SU-DHL-6 (cell line): ENCODE measurements at regions not wholly inside any gene's neighbourhood (a gene's known extent, or its start where the extent isn't known, plus 50 kb on each side); places are given as distances from the start of the nearest gene placed in this dataset.

Experiments used
- H2AFZ ChIP-seq: fragments of 200-600 bp; sonication (generic); 2 replicates; pipeline ENCODE4 v1.6.1; 2014; ENCODE audit warnings: low read depth, mild to moderate bottlenecking, moderate library complexity, mixed read lengths, antibody characterized with exemption, low read length; ENCODE audit not compliant: severe bottlenecking
- H3F3A ChIP-seq: fragments of 200-600 bp; shearing (Covaris generic); 2 replicates; pipeline ENCODE4 v1.6.0; 2016; ENCODE audit warnings: antibody characterized with exemption, mild to moderate bottlenecking; ENCODE audit not compliant: insufficient read depth
- H3K27ac ChIP-seq: fragments of 200-600 bp; sonication (generic); 2 replicates; pipeline ENCODE4 v1.5.1; 2016; ENCODE audit warnings: low read depth, mild to moderate bottlenecking, low read length, moderate library complexity, mixed read lengths
- H3K27me3 ChIP-seq: fragments of 200-600 bp; sonication (generic), shearing (Covaris generic); 2 replicates; pipeline ENCODE4 v1.6.0; 2014; ENCODE audit warnings: mild to moderate bottlenecking, low read length
- H3K36me3 ChIP-seq: fragments of 200-600 bp; sonication (generic); 2 replicates; pipeline ENCODE4 v1.6.1; 2014; ENCODE audit warnings: mild to moderate bottlenecking, low read length, mixed read lengths
- H3K4me2 ChIP-seq: fragments of 300-600, 200-600 bp; shearing (Covaris generic), sonication (generic); 2 replicates; pipeline ENCODE4 v1.6.0; 2014; ENCODE audit warnings: low read length, low read depth, mild to moderate bottlenecking; ENCODE audit not compliant: poor library complexity, severe bottlenecking
- H3K4me3 ChIP-seq: fragments of 200-600 bp; sonication (generic); 2 replicates; pipeline ENCODE4 v1.5.1; 2014; ENCODE audit warnings: antibody characterized with exemption, low read length, mild to moderate bottlenecking, mixed read lengths; ENCODE audit not compliant: insufficient read depth, poor library complexity, severe bottlenecking
- H3K79me2 ChIP-seq: fragments of 200-600 bp; sonication (generic); 2 replicates; pipeline ENCODE4 v1.6.1; 2014; ENCODE audit warnings: mild to moderate bottlenecking, low read length, moderate library complexity; ENCODE audit not compliant: insufficient read depth
- H3K9ac ChIP-seq: fragments of 200-600 bp; sonication (generic); 2 replicates; pipeline ENCODE4 v1.7.0; 2014; ENCODE audit warnings: mild to moderate bottlenecking, low read length
- H3K9me2 ChIP-seq: fragments of 200-600 bp; sonication (generic); replicated peaks from 2 replicates; pipeline ENCODE4 v1.6.1; 2014; ENCODE audit warnings: low read length; ENCODE audit not compliant: insufficient read depth
- H3K9me3 ChIP-seq: fragments of 200-600 bp; sonication (generic); 2 replicates; pipeline ENCODE4 v1.6.1; 2014; ENCODE audit warnings: low read length, mixed read lengths; ENCODE audit not compliant: insufficient read depth
- H4K20me1 ChIP-seq: fragments of 200-600 bp; sonication (generic); 2 replicates; pipeline ENCODE4 v1.6.1; 2014; ENCODE audit warnings: low read depth, mild to moderate bottlenecking, antibody characterized with exemption, low read length, moderate library complexity, mixed read lengths
- EZH2phosphoT487 ChIP-seq: fragments of 200-600 bp; sonication (generic), shearing (Covaris generic); conservative IDR thresholded peaks from 2 replicates; pipeline ENCODE4 v1.6.1; 2018; ENCODE audit warnings: mild to moderate bottlenecking, antibody characterized with exemption, low read length, moderate library complexity, mixed read lengths
- TF ChIP-seq, protein P1 (sequence below): fragments of 200-600 bp; sonication (generic); IDR thresholded peaks from one replicate; pipeline ENCODE4 v1.5.1; 2017; ENCODE audit warnings: antibody characterized with exemption, mild to moderate bottlenecking, low read length, moderate library complexity; ENCODE audit not compliant: insufficient read depth, poor library complexity, severe bottlenecking

DNA sequence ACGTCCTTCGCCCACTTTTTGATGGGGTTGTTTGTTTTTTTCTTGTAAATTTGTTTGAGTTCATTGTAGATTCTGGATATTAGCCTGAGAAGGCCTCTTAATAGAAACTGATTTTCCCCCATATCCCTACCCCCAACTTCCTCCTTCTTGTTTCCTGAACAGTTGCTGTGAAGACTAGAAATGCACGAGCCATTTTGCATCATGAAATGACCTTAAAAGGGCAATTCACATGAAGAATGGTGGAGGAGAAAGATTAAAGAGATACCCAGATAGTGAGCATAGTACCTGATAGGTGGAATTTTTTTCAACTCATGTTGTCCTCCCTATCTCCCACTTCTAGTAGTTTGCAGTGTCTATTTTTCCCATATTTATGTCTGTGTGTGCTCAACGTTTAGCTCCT, 55.2 kb upstream of the KCNH8 start:
- Histone ChIP-seq H3F3A (no peaks in the 10 kb centered on the region), H3K27me3 (no peaks in the 10 kb centered on the region), H3K79me2 (no peaks in the 10 kb centered on the region), H3K9ac (no peak overlapping the region), H3K36me3 (no peaks in the 10 kb centered on the region), H3K9me3 (no peaks in the 10 kb centered on the region), H2AFZ (no peak overlapping the region), H4K20me1 (no peaks in the 10 kb centered on the region), H3K9me2 (no peaks in the 10 kb centered on the region), H3K4me3 (no peak overlapping the region), H3K4me2 (no peak overlapping the region), H3K27ac (no peak overlapping the region)
- no peak for TF ChIP-seq EZH2phosphoT487
- TF ChIP-seq, protein P1, sequence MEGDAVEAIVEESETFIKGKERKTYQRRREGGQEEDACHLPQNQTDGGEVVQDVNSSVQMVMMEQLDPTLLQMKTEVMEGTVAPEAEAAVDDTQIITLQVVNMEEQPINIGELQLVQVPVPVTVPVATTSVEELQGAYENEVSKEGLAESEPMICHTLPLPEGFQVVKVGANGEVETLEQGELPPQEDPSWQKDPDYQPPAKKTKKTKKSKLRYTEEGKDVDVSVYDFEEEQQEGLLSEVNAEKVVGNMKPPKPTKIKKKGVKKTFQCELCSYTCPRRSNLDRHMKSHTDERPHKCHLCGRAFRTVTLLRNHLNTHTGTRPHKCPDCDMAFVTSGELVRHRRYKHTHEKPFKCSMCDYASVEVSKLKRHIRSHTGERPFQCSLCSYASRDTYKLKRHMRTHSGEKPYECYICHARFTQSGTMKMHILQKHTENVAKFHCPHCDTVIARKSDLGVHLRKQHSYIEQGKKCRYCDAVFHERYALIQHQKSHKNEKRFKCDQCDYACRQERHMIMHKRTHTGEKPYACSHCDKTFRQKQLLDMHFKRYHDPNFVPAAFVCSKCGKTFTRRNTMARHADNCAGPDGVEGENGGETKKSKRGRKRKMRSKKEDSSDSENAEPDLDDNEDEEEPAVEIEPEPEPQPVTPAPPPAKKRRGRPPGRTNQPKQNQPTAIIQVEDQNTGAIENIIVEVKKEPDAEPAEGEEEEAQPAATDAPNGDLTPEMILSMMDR: no peak

DNA sequence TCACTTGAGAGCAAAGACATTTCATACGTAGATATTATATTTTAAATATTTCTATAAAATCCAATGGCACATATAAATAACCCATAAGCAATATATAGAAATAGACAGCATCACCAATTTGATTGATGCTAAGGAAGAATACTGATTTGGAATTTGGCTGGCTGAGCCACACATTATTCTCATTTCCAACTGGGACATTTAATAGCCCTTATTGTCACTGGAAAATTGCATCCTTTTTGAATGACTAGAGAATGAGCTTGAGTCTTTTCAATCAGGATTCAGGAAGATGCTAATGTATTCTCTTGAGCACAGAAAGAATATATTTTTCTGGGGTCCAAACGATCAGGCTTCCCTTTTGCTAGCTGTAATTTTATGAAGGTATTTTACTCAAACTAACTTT, 70.9 kb upstream of the KCNH8 start:
- Histone ChIP-seq H3F3A (no peaks in the 10 kb centered on the region), H3K79me2 (no peaks in the 10 kb centered on the region), H3K9ac (no peak overlapping the region), H3K4me3 (no peak overlapping the region), H3K27ac (no peak overlapping the region), H4K20me1 (no peaks in the 10 kb centered on the region), H3K4me2 (no peak overlapping the region), H3K9me2 (no peaks in the 10 kb centered on the region), H3K36me3 (no peaks in the 10 kb centered on the region), H3K27me3 (no peaks in the 10 kb centered on the region), H3K9me3 (no peaks in the 10 kb centered on the region), H2AFZ (no peak overlapping the region)
- TF ChIP-seq EZH2phosphoT487: no peak
- TF ChIP-seq, protein P1: no peak

DNA sequence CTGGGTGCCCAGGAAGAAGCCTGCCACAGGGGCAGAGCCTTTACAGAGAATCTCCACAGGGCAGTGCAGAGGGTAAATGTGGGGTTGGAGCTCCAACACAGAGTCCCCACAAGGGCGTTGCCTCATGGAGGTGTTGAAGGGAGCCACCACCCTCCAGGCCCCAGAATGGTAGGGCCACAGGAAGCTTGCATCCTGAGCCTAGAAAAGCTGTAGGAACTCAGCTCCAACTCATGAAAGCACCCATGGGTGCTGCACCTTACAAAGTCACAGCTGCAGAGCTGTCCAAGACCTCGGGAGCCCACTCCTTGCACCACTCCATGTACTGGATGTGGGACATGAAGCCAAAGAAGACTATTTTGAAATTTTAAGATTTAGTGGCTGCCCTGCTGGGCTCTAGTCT, 73.3 kb upstream of the KCNH8 start:
- Histone ChIP-seq H3F3A (no peaks in the 10 kb centered on the region), H3K9ac (no peak overlapping the region), H3K27me3 (no peaks in the 10 kb centered on the region), H3K9me2 (no peaks in the 10 kb centered on the region), H3K9me3 (no peaks in the 10 kb centered on the region), H3K36me3 (no peaks in the 10 kb centered on the region), H3K79me2 (no peaks in the 10 kb centered on the region), H4K20me1 (no peaks in the 10 kb centered on the region), H3K4me2 (no peak overlapping the region), H2AFZ (no peak overlapping the region), H3K4me3 (no peak overlapping the region), H3K27ac (no peak overlapping the region)
- TF ChIP-seq, protein P1: no peak
- TF ChIP-seq EZH2phosphoT487: no peak
